Activated CD8-positive, alpha-beta memory T cell treated with anti-CD3 and anti-CD28 coated beads for 4 hours (primary cell): ENCODE measurements at regions not wholly inside any gene's neighbourhood (a gene's known extent, or its start where the extent isn't known, plus 50 kb on each side); places are given as distances from the start of the nearest gene placed in this dataset.

Experiments
- DNase-seq, 2 donors: peaks; one replicate each; pipeline ENCODE4 v3.0.0-alpha.2; 2020; ENCODE audit warnings: low read depth in 2 of 2

DNA sequence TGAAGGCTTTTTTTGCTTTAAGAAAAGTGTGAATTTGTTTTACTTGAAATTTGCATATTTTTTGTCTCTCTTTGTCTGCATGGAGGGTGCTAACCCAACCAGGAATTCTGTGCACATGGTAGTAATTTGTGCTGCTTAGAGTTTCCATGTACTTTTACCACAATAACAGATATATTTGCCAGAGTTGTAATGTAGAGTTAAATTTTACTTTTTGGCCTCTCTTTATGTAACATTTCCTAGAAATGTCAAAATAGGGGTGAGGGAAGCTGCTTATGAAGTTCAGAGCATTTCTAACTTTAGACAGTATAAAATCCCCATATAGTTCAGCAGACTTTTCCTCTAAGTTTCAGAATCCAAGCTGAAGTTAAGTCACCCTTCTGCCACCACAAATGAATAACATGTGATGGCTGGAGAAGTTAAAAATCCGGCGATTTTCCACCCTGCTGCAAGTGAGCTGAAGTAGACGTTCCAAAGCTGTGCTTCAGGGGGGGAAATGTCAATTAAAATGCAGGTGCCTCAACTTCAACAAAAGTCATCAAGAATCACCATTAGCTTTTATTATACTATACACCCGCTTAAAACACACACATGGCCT, 385.7 kb upstream of the NR2F2 start:
- DNase-seq: no peak

DNA sequence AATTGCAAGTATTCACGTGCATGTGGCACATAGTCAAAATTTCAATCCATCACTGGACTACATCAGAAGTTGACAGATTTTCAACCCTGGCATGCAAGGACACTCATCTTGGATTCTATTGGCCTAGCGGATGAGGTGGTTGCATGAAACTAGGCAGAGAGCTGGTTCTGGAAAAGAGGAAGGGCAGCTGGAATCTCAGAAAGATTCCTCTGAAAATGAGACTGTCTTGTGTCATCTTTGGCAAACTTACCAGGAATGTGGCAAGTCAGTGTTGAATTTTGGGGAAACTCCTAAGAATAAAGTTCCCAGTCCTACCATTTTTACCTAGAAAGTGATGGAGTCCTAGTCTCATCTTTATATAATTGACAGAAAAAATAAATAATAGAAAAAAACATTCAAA, 384.3 kb upstream of the NR2F2 start:
- DNase-seq: no peak

DNA sequence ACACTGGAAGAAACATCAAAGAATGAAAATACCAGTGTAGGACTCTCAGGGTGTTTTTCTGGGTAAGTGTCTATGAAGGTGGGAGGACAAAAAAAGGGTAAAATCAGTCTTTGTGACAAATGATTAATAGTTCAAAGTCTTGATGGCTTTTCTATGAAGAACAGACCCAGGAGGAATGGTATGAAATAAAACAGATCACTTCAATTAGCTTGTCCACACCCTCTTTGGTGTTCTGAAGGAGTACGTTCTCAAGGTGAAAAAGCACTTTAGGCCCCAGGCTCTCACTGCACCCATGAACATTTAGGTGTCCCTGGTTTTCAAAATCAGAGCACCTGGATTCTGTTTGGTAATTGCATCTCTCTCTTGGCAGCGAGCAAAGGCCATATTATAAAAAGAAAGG, 383.6 kb upstream of the NR2F2 start:
- no peak for DNase-seq

DNA sequence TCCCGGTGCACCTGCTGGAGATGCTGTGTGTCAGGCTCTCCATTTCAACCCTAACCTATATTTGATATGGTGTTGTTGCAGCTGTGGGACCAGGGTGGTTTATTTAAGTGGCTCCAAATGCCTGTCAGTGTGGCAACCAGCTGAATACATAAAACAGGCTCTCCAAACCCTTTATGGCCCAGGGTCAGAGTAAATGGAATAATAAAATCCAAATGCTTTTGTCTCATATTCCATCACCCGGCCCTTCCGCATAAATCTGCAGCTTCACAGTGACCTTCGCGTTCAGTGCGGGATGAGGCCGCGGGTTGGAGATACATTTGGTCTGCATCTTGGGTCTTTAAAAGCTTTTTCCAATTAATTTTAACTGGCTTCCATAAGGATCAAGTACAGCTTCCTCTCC, 382.1 kb upstream of the NR2F2 start:
- DNase-seq: no peak

- no peak for DNase-seq
Measured at GRCh38 chr15:95953032-95953431, 377.5 kb upstream of the NR2F2 start.

DNA sequence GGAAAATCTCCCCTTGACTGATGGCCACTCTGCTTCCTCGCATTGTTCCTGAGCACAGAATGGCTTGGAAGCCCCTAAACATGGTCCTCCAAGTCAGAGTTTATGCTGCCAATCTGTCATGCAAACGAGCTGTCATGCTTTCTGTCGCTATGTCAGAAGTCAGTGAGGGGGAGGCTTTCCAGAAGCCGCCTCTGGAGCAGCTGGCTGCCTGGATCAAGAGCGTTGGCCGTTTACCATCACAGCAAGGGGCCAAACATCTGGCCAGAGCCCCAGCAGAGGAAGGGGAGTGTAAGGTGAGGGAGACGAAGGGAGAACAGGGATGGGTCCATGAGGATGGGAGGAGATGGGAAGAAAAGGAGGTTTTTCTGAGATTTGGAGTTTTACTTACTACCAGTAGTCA, 372.6 kb upstream of the NR2F2 start:
- DNase-seq: no peak

- no peak for DNase-seq
Measured at GRCh38 chr15:95958382-95958781, 372.1 kb upstream of the NR2F2 start.

DNA sequence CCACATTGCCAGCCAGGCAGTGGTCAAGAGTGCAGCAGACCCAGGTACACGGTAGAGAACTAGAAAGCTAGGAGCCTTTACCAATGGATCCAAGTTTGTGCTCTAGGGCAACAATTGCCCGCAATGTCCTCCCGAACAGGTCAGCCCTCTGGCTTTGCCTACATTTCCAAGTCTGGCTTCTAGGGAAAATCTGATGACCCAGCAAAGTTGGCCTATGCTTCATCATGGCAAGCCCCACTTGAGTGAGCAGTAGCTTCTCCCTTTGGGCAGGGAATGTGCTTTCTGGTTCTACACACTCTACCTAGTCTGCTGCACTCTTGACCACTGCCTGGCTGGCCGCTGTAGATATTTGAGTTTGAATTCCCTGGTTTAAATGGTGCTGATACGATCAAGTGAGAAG, 361.6 kb upstream of the NR2F2 start:
- no peak for DNase-seq

DNA sequence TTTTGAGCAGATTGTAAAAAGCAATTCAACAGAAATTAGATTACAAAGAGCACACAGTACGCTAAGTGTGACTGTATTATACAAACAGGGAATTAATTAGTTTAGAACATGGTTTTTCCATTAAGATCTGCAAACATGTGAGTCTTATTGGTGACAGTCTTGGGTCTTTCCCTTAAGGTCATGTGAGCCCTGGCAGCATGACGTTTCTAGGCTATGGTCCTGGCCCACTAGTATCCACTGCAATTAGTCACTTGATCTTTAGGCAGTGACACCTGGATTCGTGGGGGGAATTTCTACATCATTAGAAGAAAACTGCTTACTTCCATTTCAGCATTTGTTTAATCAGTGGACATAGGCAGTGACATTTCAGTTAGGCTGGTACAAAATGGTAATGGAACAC, 360.2 kb upstream of the NR2F2 start:
- no peak for DNase-seq

DNA sequence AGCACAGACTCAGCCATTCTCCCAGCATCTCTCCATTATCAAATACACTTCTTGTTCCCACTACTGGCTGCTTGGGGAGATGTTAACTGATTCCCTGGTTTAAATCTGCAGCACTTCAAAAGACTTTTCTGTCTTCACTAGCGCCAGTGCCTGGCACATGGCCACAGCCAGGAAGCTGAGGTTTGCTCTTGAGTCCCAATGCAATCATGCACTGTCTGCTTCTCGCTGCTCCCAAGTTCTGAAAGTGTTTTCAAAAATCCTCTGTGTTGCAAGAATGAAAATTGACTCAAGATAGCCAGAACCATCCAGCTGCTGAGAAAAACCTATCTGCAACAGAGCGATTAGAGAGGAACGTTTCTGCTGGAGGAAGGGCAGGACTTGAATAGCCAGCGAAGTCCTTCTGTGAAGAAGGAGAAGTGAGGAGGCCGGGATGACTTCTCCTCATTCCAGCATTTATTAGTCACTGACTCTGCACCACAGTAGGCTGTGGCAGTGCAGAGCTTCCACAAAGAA, 358.4 kb upstream of the NR2F2 start:
- DNase-seq: no peak

DNA sequence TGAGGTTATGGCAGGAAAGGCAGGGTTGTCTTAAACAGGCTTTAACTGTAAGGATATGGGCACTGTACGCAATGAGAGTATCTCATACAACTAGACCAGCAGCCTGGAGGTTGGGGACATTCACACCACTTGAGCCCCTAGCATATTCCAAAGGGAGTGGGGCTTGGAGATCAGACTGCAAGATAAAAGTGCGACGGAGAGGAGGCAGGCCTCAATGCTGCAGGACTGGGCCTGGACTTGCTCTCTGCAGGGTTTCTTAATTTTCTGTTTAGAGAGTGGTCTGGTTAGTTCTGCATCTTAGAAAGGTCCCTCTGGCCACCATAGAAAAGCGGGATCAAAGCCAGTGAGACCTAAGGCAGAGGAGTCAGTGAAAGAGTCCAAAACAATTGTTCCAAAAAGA, 357.7 kb upstream of the NR2F2 start:
- DNase-seq: no peak

GRCh38 chr15:95973566-95974256, 356.8 kb upstream of the NR2F2 start:
- DNase-seq: no peak

DNA sequence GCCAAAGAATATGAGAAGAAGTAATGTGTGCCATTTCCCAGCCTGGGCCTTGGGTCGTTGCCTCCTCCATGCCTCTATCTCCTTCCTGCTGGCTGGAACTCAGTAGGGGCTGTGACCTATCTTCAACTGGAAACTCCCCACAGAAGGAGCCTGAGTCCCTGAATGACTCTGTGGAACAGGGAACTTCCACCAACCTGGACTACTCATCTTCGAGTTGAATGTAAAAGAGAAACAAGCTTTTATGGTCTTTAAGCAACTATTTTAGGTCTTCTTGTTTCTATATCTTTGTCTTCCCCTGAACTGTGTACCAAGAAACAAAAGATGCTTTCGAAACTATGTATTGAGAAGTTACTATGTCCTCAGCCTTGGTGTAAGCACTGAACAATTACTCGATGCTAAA, 355.3 kb upstream of the NR2F2 start:
- DNase-seq: no peak

GRCh38 chr15:95979286-95979685, 351.2 kb upstream of the NR2F2 start:
- no peak for DNase-seq

DNA sequence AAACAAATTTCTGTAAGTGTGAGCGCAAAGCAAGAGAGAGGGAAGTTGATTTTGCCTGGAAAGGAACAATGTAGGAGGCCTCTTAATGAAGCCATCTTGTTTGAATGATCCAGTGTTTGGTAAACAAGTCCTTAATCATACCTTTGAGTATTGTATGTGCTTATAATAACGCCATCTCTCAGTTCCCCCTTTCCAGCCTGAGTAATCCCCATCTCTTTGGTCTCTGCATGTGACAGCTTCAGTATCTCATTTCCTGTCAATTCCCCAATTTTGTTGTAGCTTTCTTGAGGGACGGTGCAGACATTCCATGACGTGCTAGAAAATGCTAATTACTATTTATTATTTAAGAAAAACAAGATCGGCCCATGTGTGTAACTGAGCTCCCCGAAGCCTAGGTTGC, 349.3 kb upstream of the NR2F2 start:
- DNase-seq: no peak

GRCh38 chr15:95987299-95987698, 343.2 kb upstream of the NR2F2 start:
- DNase-seq: no peak

GRCh38 chr15:95987886-95988573, 342.5 kb upstream of the NR2F2 start:
- no peak for DNase-seq

DNA sequence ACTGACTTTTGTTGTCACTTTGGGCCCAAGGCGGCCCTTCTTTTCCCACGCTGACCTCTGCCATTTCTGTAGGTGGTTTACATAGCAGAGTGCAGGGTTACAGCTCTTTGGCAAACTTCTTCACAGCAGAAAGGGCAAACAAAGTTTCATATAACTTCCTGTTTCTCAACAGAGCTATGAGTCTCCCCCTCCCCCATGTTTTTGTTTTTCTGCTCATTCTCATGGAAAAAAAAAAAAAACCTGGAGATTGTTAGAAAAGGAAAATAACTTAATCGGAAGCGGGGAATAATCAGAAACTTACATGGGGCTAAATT, 342.0 kb upstream of the NR2F2 start:
- DNase-seq: no peak

GRCh38 chr15:95989392-95989791, 341.1 kb upstream of the NR2F2 start:
- no peak for DNase-seq

DNA sequence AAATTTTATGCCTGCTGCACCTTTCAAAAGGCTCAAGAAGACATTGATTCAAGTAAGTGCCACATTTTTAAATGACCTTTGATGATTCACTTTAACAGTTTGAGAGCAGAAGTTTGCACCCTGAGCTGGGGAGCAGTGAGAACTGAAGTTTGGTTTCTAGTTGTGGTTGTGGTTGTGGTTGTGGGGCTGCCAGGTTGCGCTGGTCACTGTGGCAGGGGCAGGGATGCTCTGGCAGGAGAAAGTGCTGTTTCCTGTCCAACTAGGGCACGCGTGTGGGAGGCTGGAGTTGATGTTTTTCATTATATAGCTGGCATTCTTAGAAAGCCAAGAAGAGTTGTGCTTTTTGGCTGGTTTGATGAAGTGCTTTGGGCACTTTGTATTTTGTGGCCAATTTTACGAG, 339.7 kb upstream of the NR2F2 start:
- peak in 1 of 2 donors; percentile 1 for DNase-seq

- no peak for DNase-seq
Measured at GRCh38 chr15:95994418-95994817, 336.1 kb upstream of the NR2F2 start.

DNA sequence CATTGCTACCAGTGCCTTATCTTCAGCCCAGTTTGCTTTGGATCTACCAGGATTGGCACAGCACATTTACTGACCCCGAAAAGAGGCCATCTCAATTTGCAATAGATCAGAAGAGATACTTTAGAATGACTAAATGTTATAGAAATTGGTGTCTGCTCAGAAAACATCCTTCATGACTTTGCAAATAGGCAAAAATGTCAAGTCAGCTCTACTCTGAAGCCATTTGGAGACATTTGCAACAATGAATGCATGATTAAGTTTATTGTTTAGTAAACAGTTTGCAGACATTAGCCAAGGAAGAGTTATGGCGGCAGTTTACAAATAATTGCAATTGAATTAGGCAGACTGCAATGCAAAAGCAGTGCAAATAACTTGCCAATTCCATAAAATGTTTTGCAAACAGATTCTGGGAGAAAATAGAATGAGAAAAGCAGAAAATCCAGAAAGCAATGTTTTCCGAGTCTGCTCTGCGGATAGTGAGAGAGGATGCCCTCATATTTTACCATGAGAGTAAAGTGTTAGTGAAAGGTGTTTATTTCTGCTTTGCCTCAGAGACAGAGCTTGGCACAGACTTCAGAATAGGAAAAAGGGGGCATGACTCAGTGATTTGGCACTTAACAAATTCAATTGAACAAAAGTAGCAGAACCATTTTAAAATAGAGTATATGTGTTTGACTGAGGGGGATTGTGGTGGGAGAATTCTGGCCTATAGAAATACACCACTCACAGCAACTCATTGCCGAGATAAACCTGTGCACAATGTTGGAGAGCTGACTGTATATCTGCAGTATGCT, 334.9 kb upstream of the NR2F2 start:
- no peak for DNase-seq

DNA sequence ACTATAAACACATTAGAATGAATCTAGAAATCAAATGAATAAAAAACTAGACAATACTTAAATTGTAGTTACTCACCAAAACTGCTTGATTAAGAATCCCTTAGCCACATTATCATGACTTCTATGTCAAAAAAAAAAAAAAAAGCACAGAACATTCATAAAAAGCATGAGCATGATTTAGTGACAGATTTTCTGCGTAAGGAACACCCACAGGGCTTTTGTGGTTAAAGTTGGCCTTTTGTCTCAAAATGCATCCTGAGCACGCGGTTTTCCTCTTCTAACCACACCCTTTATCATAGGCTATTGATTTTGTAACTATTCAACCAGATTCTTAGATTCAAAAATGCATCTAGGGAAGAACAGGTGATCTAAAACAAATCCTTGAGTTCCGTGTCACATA, 334.0 kb upstream of the NR2F2 start:
- no peak for DNase-seq
